ENCODE measurements at regions not wholly inside any gene's neighbourhood (a gene's known extent, or its start where the extent isn't known, plus 50 kb on each side); places are given as distances from the start of the nearest gene placed in this dataset.

GRCh38 chr21:20302084-20302483 is 696.1 kb upstream of the NCAM2 start:
- no peak for DNase-seq

GRCh38 chr21:20306836-20307235 is 691.4 kb upstream of the NCAM2 start:
- no peak for DNase-seq

- no peak for DNase-seq
Measured at GRCh38 chr21:20308586-20309315, 689.5 kb upstream of the NCAM2 start.

- DNase-seq, result no peak
Measured at GRCh38 chr21:20311234-20311787, 686.9 kb upstream of the NCAM2 start.

- no peak for DNase-seq
Measured at GRCh38 chr21:20313013-20313412, 685.2 kb upstream of the NCAM2 start.

- no peak for DNase-seq
Measured at GRCh38 chr21:20315042-20315441, 683.2 kb upstream of the NCAM2 start.

- no peak for DNase-seq
Measured at GRCh38 chr21:20329636-20330035, 668.6 kb upstream of the NCAM2 start.

- no peak for DNase-seq
Measured at GRCh38 chr21:20330652-20331051, 667.6 kb upstream of the NCAM2 start.

- DNase-seq, result no peak
Measured at GRCh38 chr21:20334585-20334984, 663.6 kb upstream of the NCAM2 start.

GRCh38 chr21:20341431-20341830 is 656.8 kb upstream of the NCAM2 start:
- DNase-seq, result no peak

- DNase-seq, result no peak
Measured at GRCh38 chr21:20343186-20343585, 655.0 kb upstream of the NCAM2 start.

- DNase-seq, result no peak
Measured at GRCh38 chr21:20351138-20351537, 647.1 kb upstream of the NCAM2 start.

- no peak for DNase-seq
Measured at GRCh38 chr21:20353351-20353750, 644.9 kb upstream of the NCAM2 start.

GRCh38 chr21:20373031-20373430 is 625.2 kb upstream of the NCAM2 start:
- DNase-seq, result no peak

- no peak for DNase-seq
Measured at GRCh38 chr21:20377250-20377649, 621.0 kb upstream of the NCAM2 start.

GRCh38 chr21:20388400-20388799 is 609.8 kb upstream of the NCAM2 start:
- DNase-seq, result no peak

- no peak for DNase-seq
Measured at GRCh38 chr21:20396798-20397197, 601.4 kb upstream of the NCAM2 start.

GRCh38 chr21:20404915-20405314 is 593.3 kb upstream of the NCAM2 start:
- no peak for DNase-seq

GRCh38 chr21:20418353-20418752 is 579.9 kb upstream of the NCAM2 start:
- no peak for DNase-seq

GRCh38 chr21:20419772-20420171 is 578.4 kb upstream of the NCAM2 start:
- no peak for DNase-seq

GRCh38 chr21:20424943-20425342 is 573.3 kb upstream of the NCAM2 start:
- DNase-seq, result no peak

- DNase-seq, result no peak
Measured at GRCh38 chr21:20425856-20426255, 572.4 kb upstream of the NCAM2 start.

- DNase-seq, result no peak
Measured at GRCh38 chr21:20440338-20440737, 557.9 kb upstream of the NCAM2 start.

- no peak for DNase-seq
Measured at GRCh38 chr21:20443558-20444155, 554.6 kb upstream of the NCAM2 start.

GRCh38 chr21:20445971-20446370 is 552.2 kb upstream of the NCAM2 start:
- no peak for DNase-seq

All from bone marrow (tissue), 2 donors.